Progenitor cell of endocrine pancreas (in vitro differentiated cells): ENCODE measurements at regions not wholly inside any gene's neighbourhood (a gene's known extent, or its start where the extent isn't known, plus 50 kb on each side); places are given as distances from the start of the nearest gene placed in this dataset.

Source experiments
- DNase-seq: peaks from one replicate; pipeline ENCODE4 v3.0.0; 2021; ENCODE audit warnings: low spot score; ENCODE audit not compliant: unreplicated experiment
- H3K27ac Mint-ChIP-seq: 2 replicates; pipeline ENCODE4 v1.8.0; 2021; ENCODE audit warnings: mild to moderate bottlenecking, moderate library complexity, mixed read lengths
- H3K27me3 Mint-ChIP-seq: 2 replicates; pipeline ENCODE4 v1.8.0; 2021; ENCODE audit warnings: mixed read lengths
- H3K36me3 Mint-ChIP-seq: 2 replicates; pipeline ENCODE4 v1.8.0; 2022; ENCODE audit warnings: mixed read lengths; ENCODE audit not compliant: insufficient read depth
- H3K4me1 Mint-ChIP-seq: 2 replicates; pipeline ENCODE4 v1.8.0; 2021; ENCODE audit warnings: low read depth, mixed read lengths
- H3K4me3 Mint-ChIP-seq: 2 replicates; pipeline ENCODE4 v1.8.0; 2021; ENCODE audit warnings: low read depth, mild to moderate bottlenecking, moderate library complexity, mixed read lengths
- H3K9me3 Mint-ChIP-seq: 2 replicates; pipeline ENCODE4 v1.8.0; 2021; ENCODE audit warnings: low read depth, mixed read lengths
- CTCF ChIP-seq: fragments of 200-600 bp; sonication (generic); IDR thresholded peaks from one replicate; pipeline ENCODE4 v1.5.0; 2021; ENCODE audit warnings: antibody characterized with exemption, mild to moderate bottlenecking; ENCODE audit not compliant: unreplicated experiment

GRCh38 chr4:19677211-19677610, 574.5 kb upstream of the SLIT2 start:
- Mint-ChIP-seq H3K36me3 (no peaks in the 10 kb centered on the region), H3K9me3 (no peaks in the 10 kb centered on the region), H3K4me1 (no peaks in the 10 kb centered on the region), H3K4me3 (no peak overlapping the region), H3K27ac (no peak overlapping the region), H3K27me3 (no peaks in the 10 kb centered on the region)
- TF ChIP-seq CTCF: no peak
- DNase-seq: no peak

GRCh38 chr4:19675172-19675811, 576.4 kb upstream of the SLIT2 start:
- Mint-ChIP-seq H3K4me1 (no peaks in the 10 kb centered on the region), H3K27me3 (no peaks in the 10 kb centered on the region), H3K27ac (no peak overlapping the region), H3K4me3 (no peak overlapping the region), H3K9me3 (peaks cover 10% of the 10 kb centered on the region), H3K36me3 (no peaks in the 10 kb centered on the region)
- no peak for DNase-seq
- no peak for TF ChIP-seq CTCF

GRCh38 chr4:19659101-19659500, 592.6 kb upstream of the SLIT2 start:
- Mint-ChIP-seq H3K36me3 (no peaks in the 10 kb centered on the region), H3K27ac (no peak overlapping the region), H3K9me3 (no peaks in the 10 kb centered on the region), H3K4me3 (no peak overlapping the region), H3K27me3 (no peaks in the 10 kb centered on the region), H3K4me1 (no peaks in the 10 kb centered on the region)
- no peak for DNase-seq
- TF ChIP-seq CTCF: no peak

GRCh38 chr4:19657856-19658255, 593.8 kb upstream of the SLIT2 start:
- TF ChIP-seq CTCF: no peak
- H3K36me3 Mint-ChIP-seq: no peaks in the 10 kb centered on the region
- H3K4me3 Mint-ChIP-seq: no peak overlapping the region
- no peak overlapping the region for H3K27ac Mint-ChIP-seq
- no peaks in the 10 kb centered on the region for H3K27me3 Mint-ChIP-seq
- H3K9me3 Mint-ChIP-seq: no peaks in the 10 kb centered on the region
- H3K4me1 Mint-ChIP-seq: no peaks in the 10 kb centered on the region
- no peak for DNase-seq

- no peak for TF ChIP-seq CTCF
- Mint-ChIP-seq H3K36me3 (no peaks in the 10 kb centered on the region), H3K4me3 (no peak overlapping the region), H3K9me3 (no peaks in the 10 kb centered on the region), H3K4me1 (peaks cover 1% of the 10 kb centered on the region), H3K27ac (no peak overlapping the region), H3K27me3 (no peaks in the 10 kb centered on the region)
- DNase-seq: no peak
Measured at GRCh38 chr4:19655666-19656065, 596.0 kb upstream of the SLIT2 start.
